Keratinocyte (primary cell): ENCODE measurements at regions not wholly inside any gene's neighbourhood (a gene's known extent, or its start where the extent isn't known, plus 50 kb on each side); places are given as distances from the start of the nearest gene placed in this dataset.

Experiments
- DNase-seq: peaks from one replicate; pipeline ENCODE4 v3.0.0-alpha.2; 2011; ENCODE audit warnings: low read depth, missing footprints, low spot score
- FAIRE-seq: peaks from 2 replicates; lab custom pipeline; 2011; peaks lifted over from hg19 to GRCh38; lab: Jason Lieb, UNC
- H2AFZ ChIP-seq: 2 replicates; pipeline ENCODE4 v1.6.0; 2012; ENCODE audit warnings: low read length, control low read depth, inconsistent platforms; ENCODE audit not compliant: control insufficient read depth
- H3K27ac ChIP-seq: 2 replicates; pipeline ENCODE4 v1.5.1; 2011; ENCODE audit warnings: low read length; ENCODE audit not compliant: control insufficient read depth, insufficient read depth
- H3K27me3 ChIP-seq: 3 replicates; pipeline ENCODE4 v1.6.0; 2011; ENCODE audit warnings: low read length; ENCODE audit not compliant: control insufficient read depth, insufficient read depth; ENCODE audit errors: extremely low read depth
- H3K36me3 ChIP-seq, 2 experiments: 2 replicates in 1 of 2; 3 replicates in 1 of 2; pipeline ENCODE4 v1.5.1; 2011; ENCODE audit warnings: low read length in 2 of 2, mild to moderate bottlenecking in 1 of 2; ENCODE audit not compliant: control insufficient read depth in 2 of 2, insufficient read depth in 2 of 2; ENCODE audit errors: extremely low read depth in 1 of 2
- H3K4me1 ChIP-seq: 3 replicates; pipeline ENCODE4 v1.5.1; 2011; ENCODE audit warnings: low read length; ENCODE audit not compliant: control insufficient read depth, insufficient read depth; ENCODE audit errors: extremely low read depth
- H3K4me2 ChIP-seq: 3 replicates; pipeline ENCODE4 v1.6.0; 2011; ENCODE audit warnings: low read depth, low read length; ENCODE audit not compliant: control insufficient read depth, insufficient read depth; ENCODE audit errors: extremely low read depth
- H3K4me3 ChIP-seq, 3 experiments: fragments of 200-600 bp in 1 of 3; sonication (generic) in 1 of 3; 2 replicates in 2 of 3; 3 replicates in 1 of 3; pipeline ENCODE4 v1.5.1; 2011 to 2016; ENCODE audit warnings: low read length in 3 of 3, mild to moderate bottlenecking in 3 of 3, control low read depth in 2 of 3, inconsistent platforms in 1 of 3, low read depth in 1 of 3, mixed read lengths in 1 of 3, mixed run types in 1 of 3, moderate library complexity in 1 of 3; ENCODE audit not compliant: control insufficient read depth in 2 of 3, insufficient read depth in 2 of 3; ENCODE audit errors: extremely low read depth in 1 of 3
- H3K79me2 ChIP-seq: 2 replicates; pipeline ENCODE4 v1.6.0; 2012; ENCODE audit warnings: low read length; ENCODE audit not compliant: control insufficient read depth, insufficient read depth
- H3K9ac ChIP-seq: 3 replicates; pipeline ENCODE4 v1.6.0; 2011; ENCODE audit warnings: low read length; ENCODE audit not compliant: control insufficient read depth, insufficient read depth; ENCODE audit errors: extremely low read depth
- H3K9me1 ChIP-seq: 3 replicates; pipeline ENCODE4 v1.6.0; 2011; ENCODE audit warnings: low read length; ENCODE audit not compliant: control insufficient read depth, insufficient read depth; ENCODE audit errors: extremely low read depth
- H3K9me3 ChIP-seq: 2 replicates; pipeline ENCODE4 v1.5.1; 2012; ENCODE audit warnings: low read depth, low read length; ENCODE audit not compliant: control insufficient read depth
- H4K20me1 ChIP-seq: 3 replicates; pipeline ENCODE4 v1.6.0; 2011; ENCODE audit warnings: low read length; ENCODE audit not compliant: control insufficient read depth, insufficient read depth; ENCODE audit errors: extremely low read depth
- EZH2 ChIP-seq: IDR thresholded peaks from one replicate; pipeline ENCODE4 v1.6.1; 2012; ENCODE audit warnings: inconsistent platforms, mild to moderate bottlenecking, low read length, moderate library complexity
- dilution Hi-C: fragments of 300-500 bp; cut with MboI; formaldehyde crosslinking; loops from one replicate; pipeline ENCODE4 v1.7.0; 2020; ENCODE audit warnings: low sequenced_read_pairs; ENCODE audit not compliant: extremely low pct_ligation_motif_present
- TF ChIP-seq, protein P1 (sequence below), 3 experiments: IDR thresholded peaks in 1 of 3; conservative IDR thresholded peaks in 1 of 3; optimal IDR thresholded peaks in 1 of 3; 2 replicates in 2 of 3; 3 replicates in 1 of 3; pipeline versions ENCODE3 to v1.5.1; 2011; ENCODE audit warnings: low read length in 3 of 3, mild to moderate bottlenecking in 3 of 3, moderate library complexity in 2 of 3, control low read depth in 1 of 3, inconsistent platforms in 1 of 3; ENCODE audit not compliant: insufficient read depth in 2 of 3; ENCODE audit errors: extremely low read depth in 1 of 3

DNA sequence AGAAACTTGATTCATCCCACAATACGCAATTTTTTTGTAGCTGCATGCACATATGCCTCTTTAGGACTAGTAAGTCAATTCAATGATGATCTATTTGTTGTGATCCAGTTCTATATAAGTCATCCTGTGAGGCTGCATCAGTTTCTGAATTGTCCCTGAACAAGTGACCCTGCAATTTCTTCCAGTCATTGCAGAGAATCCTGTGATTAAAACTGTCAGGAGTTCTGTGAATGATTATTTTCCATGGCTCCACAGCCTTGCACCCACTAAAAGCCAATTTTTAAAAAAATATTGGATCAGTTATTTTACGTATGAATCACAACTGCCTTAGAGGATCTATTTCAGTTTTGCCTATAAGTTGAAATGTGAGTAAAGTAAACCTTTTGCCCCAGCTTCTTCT lies 1585.0 kb upstream of the ACVR2A start:
- no peaks in the 10 kb centered on the region for H3K4me1 ChIP-seq
- dilution Hi-C loops = no loop called here
- no peak overlapping the region for H3K4me2 ChIP-seq
- no peaks in the 10 kb centered on the region for H3K79me2 ChIP-seq
- TF ChIP-seq EZH2 = no peak
- TF ChIP-seq, protein P1, sequence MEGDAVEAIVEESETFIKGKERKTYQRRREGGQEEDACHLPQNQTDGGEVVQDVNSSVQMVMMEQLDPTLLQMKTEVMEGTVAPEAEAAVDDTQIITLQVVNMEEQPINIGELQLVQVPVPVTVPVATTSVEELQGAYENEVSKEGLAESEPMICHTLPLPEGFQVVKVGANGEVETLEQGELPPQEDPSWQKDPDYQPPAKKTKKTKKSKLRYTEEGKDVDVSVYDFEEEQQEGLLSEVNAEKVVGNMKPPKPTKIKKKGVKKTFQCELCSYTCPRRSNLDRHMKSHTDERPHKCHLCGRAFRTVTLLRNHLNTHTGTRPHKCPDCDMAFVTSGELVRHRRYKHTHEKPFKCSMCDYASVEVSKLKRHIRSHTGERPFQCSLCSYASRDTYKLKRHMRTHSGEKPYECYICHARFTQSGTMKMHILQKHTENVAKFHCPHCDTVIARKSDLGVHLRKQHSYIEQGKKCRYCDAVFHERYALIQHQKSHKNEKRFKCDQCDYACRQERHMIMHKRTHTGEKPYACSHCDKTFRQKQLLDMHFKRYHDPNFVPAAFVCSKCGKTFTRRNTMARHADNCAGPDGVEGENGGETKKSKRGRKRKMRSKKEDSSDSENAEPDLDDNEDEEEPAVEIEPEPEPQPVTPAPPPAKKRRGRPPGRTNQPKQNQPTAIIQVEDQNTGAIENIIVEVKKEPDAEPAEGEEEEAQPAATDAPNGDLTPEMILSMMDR (optimal IDR thresholded peaks at IDR 0.05 in 1 of 3, IDR thresholded peaks at IDR 0.05 in 1 of 3, conservative IDR thresholded peaks at IDR 0.05 in 1 of 3; ENCODE audit: extremely low read depth in 1 of 3, insufficient read depth in 2 of 3, low read length in 3 of 3) = no peak
- H3K9me1 ChIP-seq = no peaks in the 10 kb centered on the region
- H4K20me1 ChIP-seq = no peaks in the 10 kb centered on the region
- H3K27me3 ChIP-seq = no peaks in the 10 kb centered on the region
- DNase-seq (no peak), FAIRE-seq (no peak)
- H3K9ac ChIP-seq = no peak overlapping the region
- no peaks in the 10 kb centered on the region for H3K9me3 ChIP-seq
- H3K27ac ChIP-seq = no peak overlapping the region
- H3K4me3 ChIP-seq = no peak overlapping the region
- H2AFZ ChIP-seq = no peak overlapping the region
- no peaks in the 10 kb centered on the region for H3K36me3 ChIP-seq

DNA sequence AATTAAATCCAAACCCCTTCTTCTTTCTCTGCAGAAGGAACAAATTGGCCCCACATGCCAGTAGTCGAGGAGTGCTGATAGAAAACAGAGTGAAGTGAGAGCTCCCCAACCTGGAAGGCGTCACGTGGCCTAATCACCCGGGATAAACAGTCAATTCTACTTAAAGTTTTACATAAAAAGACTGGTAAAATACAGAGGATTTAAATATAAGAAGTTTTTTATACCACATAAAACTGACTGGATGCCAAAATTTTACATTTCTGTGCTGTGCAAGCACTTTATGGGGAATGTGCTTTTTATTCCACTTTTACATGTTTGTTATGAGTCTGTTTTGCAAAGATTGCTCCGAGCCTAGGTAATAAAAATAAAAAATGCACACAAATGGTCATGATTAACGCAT lies 1586.8 kb upstream of the ACVR2A start:
- no peak overlapping the region for H3K4me3 ChIP-seq
- H4K20me1 ChIP-seq = no peaks in the 10 kb centered on the region
- H3K4me2 ChIP-seq = no peak overlapping the region
- dilution Hi-C loops = no loop called here
- no peaks in the 10 kb centered on the region for H3K4me1 ChIP-seq
- H3K79me2 ChIP-seq = no peaks in the 10 kb centered on the region
- H3K27me3 ChIP-seq = no peaks in the 10 kb centered on the region
- no peak for TF ChIP-seq EZH2
- TF ChIP-seq, protein P1 (optimal IDR thresholded peaks at IDR 0.05 in 1 of 3, IDR thresholded peaks at IDR 0.05 in 1 of 3, conservative IDR thresholded peaks at IDR 0.05 in 1 of 3; ENCODE audit: extremely low read depth in 1 of 3, insufficient read depth in 2 of 3, low read length in 3 of 3) = no peak
- no peaks in the 10 kb centered on the region for H3K9me3 ChIP-seq
- no peak for DNase-seq
- no peak overlapping the region for H2AFZ ChIP-seq
- H3K9ac ChIP-seq = no peak overlapping the region
- no peaks in the 10 kb centered on the region for H3K9me1 ChIP-seq
- H3K27ac ChIP-seq = no peak overlapping the region
- H3K36me3 ChIP-seq = no peaks in the 10 kb centered on the region
- no peak for FAIRE-seq
